CD4-positive, alpha-beta T cell treated with Interleukin-6 for 4 hours (primary cell): ENCODE measurements at regions not wholly inside any gene's neighbourhood (a gene's known extent, or its start where the extent isn't known, plus 50 kb on each side); places are given as distances from the start of the nearest gene placed in this dataset.
"Not testable (repeated sequence)": the region's sequence is repeated elsewhere in the genome, so short reads cannot be mapped to it uniquely, and the experiment has no call there.

Experiments used
- DNase-seq: peaks from one replicate; pipeline ENCODE4 v3.0.0-alpha.2; 2020; ENCODE audit warnings: mixed read lengths

GRCh38 chr18:66994790-66995189, 390.9 kb upstream of the CDH19 start:
- DNase-seq = no peak

GRCh38 chr18:66993492-66993891, 389.6 kb upstream of the CDH19 start:
- no peak for DNase-seq

DNA sequence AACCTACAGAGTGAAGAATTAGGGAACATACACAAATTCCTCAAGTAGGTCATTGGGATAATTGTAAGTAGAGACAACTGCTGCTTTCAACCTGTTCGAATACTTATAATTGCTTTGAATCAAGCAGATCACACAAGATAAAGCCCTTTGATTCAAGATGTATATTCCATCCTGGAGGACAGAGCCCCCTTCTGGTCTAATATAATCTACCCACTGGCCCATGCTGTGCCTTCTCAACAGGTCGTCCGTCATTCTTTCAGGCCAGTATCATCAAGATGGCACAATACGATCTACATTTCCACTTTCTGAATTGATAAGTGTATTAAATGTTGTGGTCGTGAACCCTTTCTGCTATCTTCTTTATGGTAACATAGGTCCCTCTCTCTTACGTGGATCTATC, 387.0 kb upstream of the CDH19 start:
- DNase-seq = no peak

DNA sequence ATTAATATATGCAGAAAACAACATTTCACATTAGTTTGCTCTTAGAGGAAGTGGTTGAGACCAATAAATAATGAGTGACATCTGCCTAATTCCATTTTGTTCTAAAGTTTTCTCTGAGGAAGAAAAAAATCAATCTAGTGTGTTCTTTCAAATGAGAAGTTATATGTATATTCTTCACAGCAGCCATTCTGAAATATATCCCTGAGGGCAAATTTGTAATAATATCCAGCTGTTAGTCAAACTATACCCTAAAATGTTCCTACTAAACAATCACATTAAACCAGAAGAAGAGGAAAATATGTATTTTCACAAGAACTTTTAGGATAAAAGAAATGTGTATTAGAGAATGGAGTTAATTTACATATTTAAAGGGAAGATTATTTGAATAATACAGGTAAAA, 375.1 kb upstream of the CDH19 start:
- no peak for DNase-seq

DNA sequence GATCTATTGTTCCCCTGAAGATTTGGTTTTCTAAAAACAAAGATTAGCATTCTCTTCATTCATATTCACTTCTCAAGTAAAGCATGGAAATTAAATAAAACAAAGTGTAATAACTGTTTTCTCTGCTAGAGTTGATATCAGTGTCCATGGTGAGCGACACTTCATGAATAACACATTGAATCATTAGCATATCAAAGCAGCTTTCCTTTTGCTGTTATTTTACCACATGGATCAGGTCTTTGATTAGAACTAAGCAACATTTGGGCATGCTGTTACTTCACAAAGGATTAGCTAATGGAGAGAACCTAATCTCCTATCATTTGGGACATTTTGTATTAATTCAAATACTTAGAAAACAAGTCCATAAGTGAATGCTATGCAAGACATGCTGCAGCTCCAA, 368.8 kb upstream of the CDH19 start:
- DNase-seq = no peak

- DNase-seq = no peak
Measured at GRCh38 chr18:66971960-66972359, 368.1 kb upstream of the CDH19 start.

- DNase-seq = no peak
Measured at GRCh38 chr18:66966171-66966570, 362.3 kb upstream of the CDH19 start.

DNA sequence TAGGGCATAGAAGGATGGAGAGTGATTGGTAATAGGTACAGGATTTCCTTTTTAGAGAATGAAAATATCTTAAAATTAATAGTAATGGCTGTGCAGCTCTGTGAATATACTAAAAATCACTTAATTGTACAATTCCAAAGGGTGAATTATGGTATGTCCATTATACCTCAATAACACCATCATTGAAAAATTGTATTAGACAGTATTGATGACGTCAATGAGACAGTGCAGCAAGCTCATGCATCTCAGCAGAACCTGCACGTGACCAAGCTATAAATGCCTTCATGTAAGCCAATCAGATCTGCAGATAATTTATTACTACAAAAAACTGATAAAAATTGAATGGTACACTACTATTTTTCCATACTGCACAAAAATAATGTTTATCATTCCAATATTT, 354.4 kb upstream of the CDH19 start:
- no peak for DNase-seq

- no peak for DNase-seq
Measured at GRCh38 chr18:66951750-66952149, 347.9 kb upstream of the CDH19 start.

DNA sequence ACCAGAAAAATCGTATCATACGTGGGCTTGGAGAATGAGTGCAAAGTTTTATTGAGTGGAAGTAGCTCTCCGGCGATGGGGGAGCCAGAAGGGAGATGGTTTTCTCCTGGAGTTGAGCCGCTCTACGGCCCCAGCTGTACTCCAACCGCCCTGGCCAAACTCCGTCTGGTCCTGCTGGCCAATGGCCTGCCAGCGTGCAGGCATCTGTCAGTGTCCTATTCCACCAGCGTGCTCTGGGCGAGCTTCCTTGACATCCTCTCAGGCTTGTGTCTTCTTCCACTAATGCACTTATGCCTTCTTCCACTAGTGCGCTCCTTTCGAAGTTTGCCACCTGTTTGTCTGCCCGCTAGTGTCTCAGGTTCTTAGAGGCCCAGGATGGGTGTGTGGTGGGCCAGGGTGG, 345.5 kb upstream of the CDH19 start:
- DNase-seq = no peak

DNA sequence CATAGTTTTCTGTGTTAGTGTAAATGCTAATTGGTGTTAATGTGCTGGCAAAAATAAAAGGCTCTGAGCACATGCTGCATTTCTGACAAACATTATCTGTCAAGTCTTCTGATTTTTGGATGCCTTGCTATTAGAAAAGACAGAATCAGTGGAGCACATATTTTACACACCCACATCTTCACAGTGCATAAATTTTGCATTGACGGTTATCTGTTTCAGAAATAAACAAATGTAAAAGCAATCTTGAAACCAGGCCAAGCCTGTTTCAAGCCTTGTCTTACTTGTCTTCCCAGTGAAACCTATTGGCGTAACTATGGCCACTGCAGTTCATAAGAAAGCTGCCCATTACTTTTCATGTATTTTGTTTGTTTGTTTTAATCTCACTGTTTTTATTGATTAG, 333.7 kb upstream of the CDH19 start:
- DNase-seq = no peak

- no peak for DNase-seq
Measured at GRCh38 chr18:66931010-66931409, 327.1 kb upstream of the CDH19 start.

DNA sequence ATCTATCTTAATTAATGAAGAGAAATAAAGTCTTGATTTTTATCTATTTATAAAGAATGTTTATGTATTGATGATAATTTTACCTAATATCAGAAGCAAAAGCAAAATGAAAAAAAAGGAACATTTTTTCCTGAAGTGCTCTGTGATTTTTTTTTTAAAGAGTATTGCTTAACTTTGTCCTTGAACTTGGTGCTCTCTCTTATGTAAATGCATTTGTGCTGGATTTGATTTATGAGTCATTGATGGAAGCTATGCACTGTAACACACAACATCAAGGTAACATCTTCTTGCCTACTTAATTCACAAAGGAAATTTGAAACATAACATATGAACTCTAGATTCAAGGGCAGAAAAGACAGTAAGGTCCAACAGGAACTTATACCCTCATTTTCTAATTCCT, 312.9 kb upstream of the CDH19 start:
- DNase-seq = no peak

DNA sequence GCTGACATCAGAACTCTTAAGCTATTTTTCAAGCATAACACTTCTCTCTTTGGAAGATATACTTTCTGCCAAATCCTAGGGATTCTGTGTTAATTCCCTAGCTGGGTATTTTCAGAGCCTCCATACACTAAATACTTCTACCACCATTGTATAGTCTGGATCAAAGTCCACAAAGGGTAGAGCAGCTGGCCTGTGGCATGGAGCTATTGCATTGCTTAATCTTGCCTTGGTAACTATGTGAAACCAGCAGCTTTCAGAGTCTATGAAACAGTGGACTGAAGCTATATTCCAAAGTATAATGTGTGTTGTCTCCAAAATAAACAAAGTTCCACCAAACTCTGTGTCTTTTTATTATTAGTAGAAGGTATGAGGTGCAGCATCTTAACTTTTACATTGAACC, 296.9 kb upstream of the CDH19 start:
- DNase-seq = no peak

DNA sequence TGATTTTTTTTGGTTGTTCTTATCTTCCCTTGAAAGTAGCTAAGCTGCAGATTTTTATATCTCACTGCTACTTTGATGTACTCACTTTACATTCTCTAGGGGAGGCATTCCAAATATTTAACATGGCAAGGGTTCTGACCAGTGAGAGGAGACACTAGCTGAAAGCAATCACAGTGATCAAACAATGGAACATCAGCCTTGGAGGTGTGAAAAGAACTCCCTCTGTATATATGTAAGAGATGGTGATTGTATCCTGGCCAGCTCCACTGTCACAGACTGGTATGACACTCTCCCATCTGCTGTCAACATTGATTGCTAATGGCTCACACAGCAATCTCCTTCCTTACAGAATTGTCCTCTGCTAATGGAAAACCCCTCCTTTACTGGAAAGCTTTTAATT, 291.7 kb upstream of the CDH19 start:
- DNase-seq = no peak

DNA sequence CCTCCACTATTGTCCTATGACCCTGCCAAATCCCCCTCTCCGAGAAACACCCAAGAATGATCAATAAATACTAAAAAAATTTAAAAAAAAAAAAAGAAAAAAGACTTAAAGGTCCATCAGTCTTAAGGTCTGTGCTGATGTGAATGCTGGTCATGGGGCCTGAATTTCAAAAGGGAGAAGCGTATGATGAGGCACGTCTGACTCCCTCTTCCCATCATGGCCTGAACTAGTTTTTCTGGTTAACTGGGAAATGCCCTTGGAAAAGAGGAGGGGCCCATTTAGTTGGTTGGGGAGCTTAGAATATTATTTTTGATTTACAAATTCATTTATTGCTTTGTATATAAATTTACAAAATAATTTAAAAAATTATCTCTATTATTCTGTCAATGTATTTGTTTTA, 291.0 kb upstream of the CDH19 start:
- DNase-seq = no peak

DNA sequence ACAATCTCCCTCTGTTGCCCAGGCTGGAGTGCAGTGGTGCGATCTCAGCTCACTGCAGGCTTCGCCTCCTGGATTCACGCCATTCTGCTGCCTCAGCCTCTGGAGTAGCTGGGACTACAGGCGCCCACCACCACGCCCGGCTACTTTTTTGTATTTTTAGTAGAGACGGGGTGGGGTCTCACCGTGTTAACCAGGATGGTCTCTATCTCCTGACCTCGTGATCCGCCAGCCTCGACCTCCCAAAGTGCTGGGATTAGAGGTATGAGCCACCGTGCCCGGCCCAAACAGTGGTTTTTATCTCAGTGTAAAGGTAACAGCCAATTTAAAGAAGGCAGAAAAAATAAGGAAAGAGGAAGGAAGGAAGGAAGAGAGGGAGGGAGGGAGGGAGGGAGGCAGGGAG, 288.5 kb upstream of the CDH19 start:
- DNase-seq = not testable (repeated sequence)

DNA sequence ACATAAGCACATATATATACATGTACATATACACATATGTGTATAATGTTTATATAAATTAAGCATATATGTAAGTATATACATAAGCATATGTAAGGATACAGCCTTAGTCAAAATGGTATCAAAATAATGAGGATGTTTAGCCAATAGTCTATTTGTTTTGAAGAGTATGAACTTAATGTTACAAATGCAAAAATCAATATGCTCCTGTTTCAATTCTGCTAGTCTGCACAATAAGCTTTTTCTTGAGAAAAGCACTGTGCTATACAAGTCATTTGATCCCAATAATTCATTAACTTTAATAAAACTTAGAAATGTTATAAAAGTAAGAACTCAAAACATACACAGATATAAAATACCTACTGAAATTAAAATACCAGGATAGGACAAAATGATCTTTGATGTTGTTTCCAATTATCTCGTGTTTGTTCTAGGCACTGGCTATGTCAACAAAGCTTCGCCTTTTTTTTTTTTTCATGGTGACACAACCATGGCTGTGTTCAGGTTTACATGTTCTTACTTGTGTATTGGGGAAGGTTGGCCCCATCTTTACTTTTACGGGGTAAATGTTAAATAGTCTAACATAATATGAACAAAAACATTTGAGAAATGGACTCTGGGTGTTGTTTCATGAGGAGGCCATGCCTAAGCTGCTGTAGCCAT, 271.1 kb upstream of the CDH19 start:
- no peak for DNase-seq

DNA sequence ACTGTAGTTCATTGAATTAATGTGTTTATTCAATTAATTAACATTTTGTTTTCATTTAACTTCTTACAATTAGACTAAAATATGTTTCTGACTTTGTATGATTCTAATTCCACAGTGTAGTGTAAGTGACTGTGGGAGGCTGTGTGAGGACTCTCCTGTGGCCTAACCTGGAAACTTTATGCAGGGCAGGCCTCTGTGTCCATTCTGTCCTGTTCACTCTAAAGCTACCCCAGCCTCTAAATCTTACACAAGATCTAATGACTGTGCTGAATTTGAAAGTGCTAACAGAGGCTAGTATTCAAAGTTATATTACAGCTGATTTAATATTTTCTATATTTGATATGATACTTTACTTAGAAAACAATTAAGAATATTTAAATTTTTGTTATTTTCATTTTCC, 270.5 kb upstream of the CDH19 start:
- no peak for DNase-seq

GRCh38 chr18:66873899-66874298, 270.0 kb upstream of the CDH19 start:
- DNase-seq = no peak

DNA sequence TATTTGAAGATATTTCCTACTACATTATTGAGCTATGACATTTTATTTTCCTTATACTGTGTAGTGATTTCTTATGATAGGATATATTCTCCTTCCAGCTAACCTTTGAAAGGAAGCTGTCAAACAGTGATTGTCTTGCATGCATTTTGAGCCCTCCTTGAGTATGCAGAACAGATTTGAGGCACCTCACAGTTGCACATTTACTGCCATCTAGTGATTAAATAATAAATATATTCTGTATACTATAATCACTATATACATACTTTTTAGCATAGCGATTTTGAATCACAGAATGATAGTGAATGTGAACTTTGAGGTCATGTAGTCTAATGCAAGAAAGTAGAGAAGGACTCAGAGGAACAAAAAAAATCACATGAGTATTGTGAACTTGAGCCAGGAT, 268.4 kb upstream of the CDH19 start:
- no peak for DNase-seq

DNA sequence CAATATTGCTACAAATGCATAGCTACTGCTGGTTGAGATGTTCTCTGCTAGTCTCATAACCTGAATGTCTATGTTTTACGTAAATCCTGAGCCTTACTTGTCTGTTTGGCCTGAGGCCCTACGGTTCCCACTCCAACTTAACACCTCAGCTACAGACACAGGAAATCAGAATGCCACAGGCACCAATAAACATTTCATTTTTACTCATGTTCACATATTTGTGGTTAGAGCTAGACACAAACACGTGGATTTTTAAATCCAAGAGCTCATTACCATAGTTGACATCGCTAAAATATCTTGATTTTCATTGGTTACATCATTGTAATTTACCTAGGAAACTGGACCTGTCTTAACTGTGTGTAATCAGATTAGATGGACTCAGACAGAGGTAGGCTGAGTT, 263.8 kb upstream of the CDH19 start:
- DNase-seq = no peak

GRCh38 chr18:66866427-66866940, 262.6 kb upstream of the CDH19 start:
- DNase-seq = not testable (repeated sequence)

GRCh38 chr18:66838340-66838987, 234.6 kb upstream of the CDH19 start:
- no peak for DNase-seq

GRCh38 chr18:66833646-66834045, 229.8 kb upstream of the CDH19 start:
- DNase-seq = no peak
